H1 (cell line): ENCODE measurements at regions not wholly inside any gene's neighbourhood (a gene's known extent, or its start where the extent isn't known, plus 50 kb on each side); places are given as distances from the start of the nearest gene placed in this dataset.

Experiments
- CTCF ChIA-PET: fragments of 300-600 bp; sonication (Branson Sonifier 250); formaldehyde crosslinking; loops from one replicate; lab custom pipeline; 2021; ENCODE audit not compliant: partially characterized antibody; lab: Charles Lee
- POLR2A ChIA-PET: fragments of 300-600 bp; sonication (Branson Sonifier 250); formaldehyde crosslinking; loops from one replicate; lab custom pipeline; 2021; ENCODE audit warnings: inconsistent platforms; ENCODE audit not compliant: partially characterized antibody; lab: Charles Lee
- DNase-seq, 2 experiments: peaks; one replicate each; pipeline versions ENCODE4 v3.0.0 to v3.0.0-alpha.2; 2010 to 2022; ENCODE audit warnings: low spot score in 2 of 2, low read depth in 1 of 2, mixed read lengths in 1 of 2
- FAIRE-seq: peaks from 2 replicates; lab custom pipeline; 2011; peaks lifted over from hg19 to GRCh38; lab: Jason Lieb, UNC
- H2AFZ ChIP-seq: 2 replicates; pipeline ENCODE4 v1.8.1; 2012; ENCODE audit warnings: low read length, inconsistent platforms
- H2AK5ac ChIP-seq: 2 replicates; pipeline ENCODE4 v1.6.1; 2013; ENCODE audit warnings: low read depth, low read length
- H2BK120ac ChIP-seq: replicated peaks from 2 replicates; pipeline ENCODE3; 2013; ENCODE audit warnings: low read depth, low read length, inconsistent platforms
- H2BK12ac ChIP-seq: 2 replicates; pipeline ENCODE4 v1.6.1; 2013; ENCODE audit warnings: low read depth, low read length
- H2BK15ac ChIP-seq: 2 replicates; pipeline ENCODE4 v1.6.1; 2013; ENCODE audit warnings: low read length
- H2BK20ac ChIP-seq: 2 replicates; pipeline ENCODE4 v1.6.1; 2013; ENCODE audit warnings: low read length
- H2BK5ac ChIP-seq: 2 replicates; pipeline ENCODE4 v1.6.1; 2013; ENCODE audit warnings: low read depth, low read length
- H3K14ac ChIP-seq: 2 replicates; pipeline ENCODE4 v1.6.1; 2013; ENCODE audit warnings: inconsistent platforms; ENCODE audit not compliant: insufficient read length
- H3K18ac ChIP-seq: 2 replicates; pipeline ENCODE4 v1.6.1; 2013; ENCODE audit warnings: low read length; ENCODE audit errors: extremely low read depth
- H3K23ac ChIP-seq: 2 replicates; pipeline ENCODE4 v1.6.1; 2013; ENCODE audit warnings: inconsistent platforms; ENCODE audit not compliant: insufficient read length
- H3K23me2 ChIP-seq: 2 replicates; pipeline ENCODE4 v1.6.1; 2013; ENCODE audit warnings: low read depth, low read length
- H3K27ac ChIP-seq: 2 replicates; pipeline ENCODE4 v1.6.1; 2011; ENCODE audit warnings: low read depth, low read length, inconsistent platforms
- H3K27me3 ChIP-seq, 4 experiments: replicated peaks in 1 of 4; 1 replicate in 1 of 4; 2 replicates in 3 of 4; pipeline versions ENCODE4 v1.6.1 to v1.8.1; 2011 to 2013; ENCODE audit warnings: low read length in 3 of 4, mild to moderate bottlenecking in 3 of 4, inconsistent platforms in 2 of 4, mixed read lengths in 2 of 4, moderate library complexity in 1 of 4; ENCODE audit not compliant: control insufficient read depth in 3 of 4, insufficient read depth in 3 of 4; ENCODE audit errors: extremely low read depth in 1 of 4
- H3K36me3 ChIP-seq, 4 experiments: 2 replicates each; pipeline versions ENCODE4 v1.6.1 to v1.8.1; 2011 to 2013; ENCODE audit warnings: mild to moderate bottlenecking in 4 of 4, low read length in 3 of 4, moderate library complexity in 2 of 4, control low read depth in 1 of 4, inconsistent platforms in 1 of 4; ENCODE audit not compliant: insufficient read depth in 4 of 4, control insufficient read depth in 2 of 4
- H3K4ac ChIP-seq: replicated peaks from 2 replicates; pipeline ENCODE3; 2013; ENCODE audit warnings: low read length, low read depth, mixed read lengths, inconsistent platforms; ENCODE audit not compliant: insufficient read length
- H3K4me1 ChIP-seq, 4 experiments: replicated peaks in 1 of 4; 1 replicate in 1 of 4; 2 replicates in 3 of 4; pipeline versions ENCODE4 v1.6.1 to v1.8.1; 2011 to 2013; ENCODE audit warnings: low read length in 3 of 4, inconsistent platforms in 2 of 4, mixed read lengths in 1 of 4; ENCODE audit not compliant: insufficient read depth in 4 of 4, control insufficient read depth in 3 of 4
- H3K4me2 ChIP-seq, 2 experiments: 2 replicates each; pipeline versions ENCODE4 v1.6.1 to v1.8.1; 2011 to 2013; ENCODE audit warnings: low read depth in 2 of 2, low read length in 2 of 2, control low read depth in 1 of 2, inconsistent platforms in 1 of 2, mild to moderate bottlenecking in 1 of 2; ENCODE audit not compliant: insufficient read depth in 1 of 2
- H3K4me3 ChIP-seq, 4 experiments: fragments of 200-600, 300-600 bp in 1 of 4; sonication (generic), shearing (Covaris generic), sonication (Bioruptor Twin) in 1 of 4; 2 replicates each; pipeline versions ENCODE4 v1.5.1 to v1.8.1; 2011 to 2016; ENCODE audit warnings: low read length in 4 of 4, low read depth in 3 of 4, control low read depth in 2 of 4, inconsistent platforms in 2 of 4, mild to moderate bottlenecking in 2 of 4, mixed read lengths in 1 of 4, moderate library complexity in 1 of 4; ENCODE audit not compliant: insufficient read depth in 2 of 4; ENCODE audit errors: extremely low read depth in 1 of 4
- H3K56ac ChIP-seq: replicated peaks from 2 replicates; pipeline ENCODE3; 2013; ENCODE audit warnings: low read depth, mild to moderate bottlenecking, mixed read lengths, low read length, inconsistent platforms; ENCODE audit not compliant: insufficient read length
- H3K79me1 ChIP-seq: 2 replicates; pipeline ENCODE4 v1.6.1; 2013; ENCODE audit warnings: low read depth, low read length, control low read depth
- H3K79me2 ChIP-seq, 2 experiments: 2 replicates each; pipeline versions ENCODE4 v1.6.1 to v1.8.1; 2012 to 2013; ENCODE audit warnings: low read length in 2 of 2, mild to moderate bottlenecking in 2 of 2, inconsistent platforms in 1 of 2; ENCODE audit not compliant: insufficient read depth in 2 of 2, control insufficient read depth in 1 of 2
- H3K9ac ChIP-seq, 4 experiments: replicated peaks in 1 of 4; 1 replicate in 1 of 4; 2 replicates in 3 of 4; pipeline versions ENCODE4 v1.6.1 to v1.8.1; 2011 to 2013; ENCODE audit warnings: low read depth in 3 of 4, low read length in 3 of 4, control low read depth in 2 of 4, mild to moderate bottlenecking in 2 of 4, moderate library complexity in 2 of 4, inconsistent platforms in 1 of 4; ENCODE audit errors: extremely low read depth in 1 of 4
- H3K9me3 ChIP-seq, 2 experiments: 2 replicates each; pipeline versions ENCODE4 v1.6.1 to v1.8.1; 2012 to 2013; ENCODE audit warnings: mild to moderate bottlenecking in 2 of 2, moderate library complexity in 2 of 2, control low read depth in 1 of 2, inconsistent platforms in 1 of 2, low read depth in 1 of 2, low read length in 1 of 2, mixed read lengths in 1 of 2; ENCODE audit not compliant: insufficient read depth in 2 of 2
- H4K20me1 ChIP-seq, 2 experiments: replicated peaks in 1 of 2; 2 replicates each; pipeline versions ENCODE3 to v1.8.1; 2011 to 2013; ENCODE audit warnings: inconsistent platforms in 2 of 2, low read length in 2 of 2, mild to moderate bottlenecking in 1 of 2; ENCODE audit not compliant: insufficient read depth in 2 of 2, control insufficient read depth in 1 of 2
- H4K5ac ChIP-seq: 2 replicates; pipeline ENCODE4 v1.6.1; 2013; ENCODE audit warnings: low read length, low read depth, mixed read lengths, inconsistent platforms; ENCODE audit not compliant: insufficient read length
- H4K8ac ChIP-seq: 2 replicates; pipeline ENCODE4 v1.8.0; 2013; ENCODE audit warnings: mild to moderate bottlenecking, moderate library complexity, low read length, inconsistent platforms; ENCODE audit not compliant: insufficient read depth; ENCODE audit errors: extremely low read depth
- H4K91ac ChIP-seq: replicated peaks from 2 replicates; pipeline ENCODE3; 2013; ENCODE audit warnings: low read length, mixed read lengths, inconsistent platforms; ENCODE audit not compliant: insufficient read length
- FOSL1 ChIP-seq: IDR thresholded peaks from 2 replicates; pipeline ENCODE4 v1.6.1; 2011; ENCODE audit warnings: mild to moderate bottlenecking, low read depth, low read length, moderate library complexity; ENCODE audit not compliant: insufficient read depth
- WGBS, 2 experiments: shearing (Covaris generic) in 1 of 2; methylation state at CpG; one replicate each; pipeline versions ENCODE4 v1.1.6 to v1.1.7; 2013 to 2015; ENCODE audit warnings: low lambda C conversion rate in 2 of 2, mixed read lengths in 2 of 2, inconsistent platforms in 1 of 2, low coverage in 1 of 2, missing lambda C conversion rate in 1 of 2; ENCODE audit not compliant: insufficient replicate concordance in 2 of 2, insufficient coverage in 1 of 2, insufficient read length in 1 of 2; ENCODE audit errors: extremely low coverage in 1 of 2, missing lambda C conversion rate in 1 of 2; 5-methylcytosine and 5-hydroxymethylcytosine counted together

DNA sequence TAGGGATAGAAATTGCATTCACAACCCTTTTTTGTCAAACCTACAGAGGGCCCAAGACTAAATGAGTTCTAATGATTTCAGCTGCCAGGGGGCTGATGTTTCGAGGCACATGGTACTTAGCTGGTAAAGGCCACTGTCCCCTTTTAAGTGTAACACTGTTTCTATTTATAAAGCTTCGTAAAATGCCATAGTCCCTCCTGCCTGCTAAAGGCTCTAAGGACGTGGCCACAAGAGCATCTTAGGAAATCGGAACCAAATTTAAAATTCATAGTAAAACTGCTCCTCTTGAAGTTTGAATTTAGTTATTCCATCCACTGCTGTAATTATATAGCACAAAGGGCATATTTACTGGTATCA, 170.3 kb upstream of the WWC1 start:
- no peak overlapping the region for H3K4me2 ChIP-seq
- no peak overlapping the region for H2BK5ac ChIP-seq
- H3K79me2 ChIP-seq, result no peaks in the 10 kb centered on the region
- H4K91ac ChIP-seq, result no peak overlapping the region
- FAIRE-seq, result no peak
- H2AK5ac ChIP-seq, result no peak overlapping the region
- no peaks in the 10 kb centered on the region for H3K36me3 ChIP-seq
- H3K79me1 ChIP-seq, result no peaks in the 10 kb centered on the region
- no peak overlapping the region for H3K14ac ChIP-seq
- POLR2A ChIA-PET, result interaction anchor here (1.3 kb wide), 1 partner anchor 12 kb away, joined by 4 read pairs; no protein-coding TSS in a partner anchor
- CTCF ChIA-PET, result interaction anchor here (0.6 to 1.6 kb wide), 6 partner anchors 9 to 99 kb away, joined by 3 to 11 read pairs (median 3); no protein-coding TSS in a partner anchor
- H3K4me1 ChIP-seq, result peaks cover 3 to 7% (median 3%) of the 10 kb centered on the region in 4 experiments; a peak in 6 of 7 replicates
- DNase-seq, result no peak
- H3K4ac ChIP-seq, result no peak overlapping the region
- no peak overlapping the region for H3K9ac ChIP-seq
- H3K4me3 ChIP-seq, result no peak overlapping the region
- no peak overlapping the region for H2BK20ac ChIP-seq
- no peak for TF ChIP-seq FOSL1
- H2BK120ac ChIP-seq, result no peak overlapping the region
- WGBS, 2 experiments, result 86% methylated on average over 4 of the region's 4 CpGs; no CpG with 5 or more reads in 1 of the 2 experiments
- H3K9me3 ChIP-seq, result no peaks in the 10 kb centered on the region
- H4K8ac ChIP-seq, result no peak overlapping the region
- H2AFZ ChIP-seq, result no peak overlapping the region
- no peak overlapping the region for H4K5ac ChIP-seq
- H4K20me1 ChIP-seq, result no peaks in the 10 kb centered on the region
- no peak overlapping the region for H2BK15ac ChIP-seq
- H3K23me2 ChIP-seq, result no peaks in the 10 kb centered on the region
- no peak overlapping the region for H3K18ac ChIP-seq
- H3K56ac ChIP-seq, result no peak overlapping the region
- no peaks in the 10 kb centered on the region for H3K27me3 ChIP-seq
- H3K23ac ChIP-seq, result no peak overlapping the region
- no peak overlapping the region for H3K27ac ChIP-seq
- no peak overlapping the region for H2BK12ac ChIP-seq
